ENCODE measurements at regions not wholly inside any gene's neighbourhood (a gene's known extent, or its start where the extent isn't known, plus 50 kb on each side); places are given as distances from the start of the nearest gene placed in this dataset.

- Histone ChIP-seq H3K27me3 (replicated peaks; ENCODE audit: insufficient read depth) (no peaks in the 10 kb centered on the region), H3K4me3 (no peak overlapping the region), H3K27ac (no peak overlapping the region), H3K4me1 (replicated peaks) (no peaks in the 10 kb centered on the region), H3K9me3 (no peaks in the 10 kb centered on the region), H3K36me3 (no peaks in the 10 kb centered on the region)
- intact Hi-C loops (cut with DNase I) = no loop called here
- DNase-seq (ENCODE audit: low spot score) = no peak
- TF ChIP-seq POLR2A (IDR thresholded peaks at IDR 0.05) = no peak
- TF ChIP-seq CTCF (IDR thresholded peaks at IDR 0.05) = no peak
- no peak for TF ChIP-seq POLR2AphosphoS5 (IDR thresholded peaks at IDR 0.05)
Measured at GRCh38 chr10:105503714-105504113, 862.6 kb downstream of the SORCS3 start.

GRCh38 chr10:105502058-105502457 lies 861.0 kb downstream of the SORCS3 start:
- Histone ChIP-seq H3K27me3 (replicated peaks; ENCODE audit: insufficient read depth) (no peaks in the 10 kb centered on the region), H3K4me1 (replicated peaks) (no peaks in the 10 kb centered on the region), H3K27ac (no peak overlapping the region), H3K4me3 (no peak overlapping the region), H3K36me3 (no peaks in the 10 kb centered on the region), H3K9me3 (no peaks in the 10 kb centered on the region)
- no peak for DNase-seq (ENCODE audit: low spot score)
- TF ChIP-seq CTCF (IDR thresholded peaks at IDR 0.05) (no peak), POLR2AphosphoS5 (IDR thresholded peaks at IDR 0.05) (no peak), POLR2A (IDR thresholded peaks at IDR 0.05) (no peak)
- intact Hi-C loops (cut with DNase I) = no loop called here
- WGBS = 16% methylated on average over 3 of the region's 3 CpGs

GRCh38 chr10:105494944-105495343 lies 853.9 kb downstream of the SORCS3 start:
- no peak overlapping the region for H3K4me3 ChIP-seq
- H3K27me3 ChIP-seq (replicated peaks; ENCODE audit: insufficient read depth) = no peaks in the 10 kb centered on the region
- H3K4me1 ChIP-seq (replicated peaks) = no peaks in the 10 kb centered on the region
- H3K27ac ChIP-seq = no peak overlapping the region
- no peaks in the 10 kb centered on the region for H3K9me3 ChIP-seq
- no peak for DNase-seq (ENCODE audit: low spot score)
- 89% methylated on average over 4 of the region's 4 CpGs for WGBS
- TF ChIP-seq POLR2AphosphoS5 (IDR thresholded peaks at IDR 0.05) = no peak
- no peak for TF ChIP-seq POLR2A (IDR thresholded peaks at IDR 0.05)
- TF ChIP-seq CTCF (IDR thresholded peaks at IDR 0.05) = no peak
- H3K36me3 ChIP-seq = no peaks in the 10 kb centered on the region
- intact Hi-C loops (cut with DNase I) = no loop called here

- 76% methylated on average over 2 of the region's 2 CpGs for WGBS
- H3K9me3 ChIP-seq = no peaks in the 10 kb centered on the region
- no peak overlapping the region for H3K27ac ChIP-seq
- intact Hi-C loops (cut with DNase I) = no loop called here
- H3K27me3 ChIP-seq (replicated peaks; ENCODE audit: insufficient read depth) = no peaks in the 10 kb centered on the region
- no peak for DNase-seq (ENCODE audit: low spot score)
- H3K4me3 ChIP-seq = no peak overlapping the region
- no peaks in the 10 kb centered on the region for H3K36me3 ChIP-seq
- TF ChIP-seq POLR2AphosphoS5 (IDR thresholded peaks at IDR 0.05) (no peak), CTCF (IDR thresholded peaks at IDR 0.05) (no peak), POLR2A (IDR thresholded peaks at IDR 0.05) (no peak)
- H3K4me1 ChIP-seq (replicated peaks) = no peaks in the 10 kb centered on the region
Measured at GRCh38 chr10:105494303-105494702, 853.2 kb downstream of the SORCS3 start.

GRCh38 chr10:105473170-105473569 lies 832.1 kb downstream of the SORCS3 start:
- intact Hi-C loops (cut with DNase I) = no loop called here
- TF ChIP-seq POLR2AphosphoS5 (IDR thresholded peaks at IDR 0.05) = no peak
- no peak for TF ChIP-seq CTCF (IDR thresholded peaks at IDR 0.05)
- TF ChIP-seq POLR2A (IDR thresholded peaks at IDR 0.05) = no peak

More at GRCh38 chr10:105473170-105473569, 832.1 kb downstream of the SORCS3 start:
- Histone ChIP-seq H3K27me3 (replicated peaks; ENCODE audit: insufficient read depth) (no peaks in the 10 kb centered on the region), H3K9me3 (no peaks in the 10 kb centered on the region), H3K36me3 (no peaks in the 10 kb centered on the region), H3K4me1 (replicated peaks) (no peaks in the 10 kb centered on the region), H3K27ac (no peak overlapping the region), H3K4me3 (no peak overlapping the region)
- WGBS = 11% methylated on average over 4 of the region's 4 CpGs
- DNase-seq (ENCODE audit: low spot score) = no peak
